ENCODE measurements at regions not wholly inside any gene's neighbourhood (a gene's known extent, or its start where the extent isn't known, plus 50 kb on each side); places are given as distances from the start of the nearest gene placed in this dataset.

DNA sequence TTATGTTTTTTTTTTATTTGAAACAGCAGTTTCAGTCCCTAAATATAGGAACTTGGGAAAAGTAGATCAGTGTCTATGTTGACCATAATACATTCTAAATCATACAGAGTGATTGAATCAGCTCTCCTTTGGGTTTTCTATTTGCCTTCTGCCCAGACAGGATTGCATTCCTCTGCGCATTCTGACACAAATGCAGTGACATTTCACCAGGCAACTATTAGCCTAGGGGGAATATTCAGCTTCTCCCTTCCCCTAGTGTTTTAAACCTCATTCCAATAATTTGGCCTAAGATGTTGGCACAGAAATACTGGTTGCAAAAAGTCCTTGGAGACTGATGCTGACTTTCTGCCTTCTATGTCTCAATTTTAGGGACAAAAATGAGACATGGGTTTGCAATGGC is 172.8 kb downstream of the PTGER3 start:
- TF ChIP-seq, protein P1, sequence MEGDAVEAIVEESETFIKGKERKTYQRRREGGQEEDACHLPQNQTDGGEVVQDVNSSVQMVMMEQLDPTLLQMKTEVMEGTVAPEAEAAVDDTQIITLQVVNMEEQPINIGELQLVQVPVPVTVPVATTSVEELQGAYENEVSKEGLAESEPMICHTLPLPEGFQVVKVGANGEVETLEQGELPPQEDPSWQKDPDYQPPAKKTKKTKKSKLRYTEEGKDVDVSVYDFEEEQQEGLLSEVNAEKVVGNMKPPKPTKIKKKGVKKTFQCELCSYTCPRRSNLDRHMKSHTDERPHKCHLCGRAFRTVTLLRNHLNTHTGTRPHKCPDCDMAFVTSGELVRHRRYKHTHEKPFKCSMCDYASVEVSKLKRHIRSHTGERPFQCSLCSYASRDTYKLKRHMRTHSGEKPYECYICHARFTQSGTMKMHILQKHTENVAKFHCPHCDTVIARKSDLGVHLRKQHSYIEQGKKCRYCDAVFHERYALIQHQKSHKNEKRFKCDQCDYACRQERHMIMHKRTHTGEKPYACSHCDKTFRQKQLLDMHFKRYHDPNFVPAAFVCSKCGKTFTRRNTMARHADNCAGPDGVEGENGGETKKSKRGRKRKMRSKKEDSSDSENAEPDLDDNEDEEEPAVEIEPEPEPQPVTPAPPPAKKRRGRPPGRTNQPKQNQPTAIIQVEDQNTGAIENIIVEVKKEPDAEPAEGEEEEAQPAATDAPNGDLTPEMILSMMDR (IDR thresholded peaks at IDR 0.05; ENCODE audit: control insufficient read depth, insufficient read depth, low read depth, low read length, missing control alignments), result no peak
- no peak for DNase-seq (ENCODE audit: low read depth)
- no peak overlapping the region for H3K4me3 ChIP-seq (ENCODE audit: control insufficient read depth, low read depth, low read length)

DNA sequence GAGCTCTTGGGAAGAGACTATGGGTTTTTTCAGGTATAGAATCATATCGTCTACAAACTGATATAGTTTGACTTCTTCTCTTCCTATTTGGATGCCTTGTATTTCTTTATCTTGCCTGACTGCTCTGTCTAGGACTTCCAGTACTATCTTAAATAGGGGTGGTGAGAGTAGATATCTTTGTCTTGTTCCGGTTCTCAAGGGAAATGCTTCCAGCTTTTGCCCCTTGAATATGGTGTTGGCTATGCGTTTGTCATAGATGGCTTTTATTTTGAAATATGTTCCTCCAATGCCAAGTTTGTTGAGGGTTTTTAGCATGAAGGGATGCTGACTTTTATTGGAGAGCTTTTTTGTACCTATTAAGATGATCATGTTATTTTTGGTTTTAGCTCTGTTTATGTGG is 170.3 kb downstream of the PTGER3 start:
- no peak overlapping the region for H3K4me3 ChIP-seq (ENCODE audit: control insufficient read depth, low read depth, low read length)
- DNase-seq (ENCODE audit: low read depth), result no peak
- TF ChIP-seq, protein P1 (IDR thresholded peaks at IDR 0.05; ENCODE audit: control insufficient read depth, insufficient read depth, low read depth, low read length, missing control alignments), result no peak

DNA sequence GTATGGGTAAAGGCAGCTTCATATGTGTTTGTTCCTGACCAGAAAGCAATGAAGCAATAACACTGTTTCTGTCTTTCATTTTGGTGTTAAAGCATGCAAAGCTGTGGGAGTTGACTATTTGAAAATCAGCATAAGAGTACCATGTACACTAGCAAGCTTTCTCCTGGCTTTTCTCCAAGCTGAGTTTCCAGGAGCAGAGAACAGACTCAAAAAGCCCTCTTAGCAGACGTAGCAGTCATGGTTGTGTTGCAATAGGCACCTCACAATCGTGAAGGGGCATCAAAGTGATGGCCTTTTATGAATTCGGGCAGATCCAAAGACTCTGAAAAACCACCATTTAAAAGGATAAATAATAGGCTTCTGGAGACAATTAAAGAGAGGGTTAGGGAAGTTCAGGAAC is 159.7 kb downstream of the PTGER3 start:
- no peak for DNase-seq (ENCODE audit: low read depth)
- TF ChIP-seq, protein P1 (IDR thresholded peaks at IDR 0.05; ENCODE audit: control insufficient read depth, insufficient read depth, low read depth, low read length, missing control alignments), result no peak
- H3K4me3 ChIP-seq (ENCODE audit: control insufficient read depth, low read depth, low read length), result no peak overlapping the region

DNA sequence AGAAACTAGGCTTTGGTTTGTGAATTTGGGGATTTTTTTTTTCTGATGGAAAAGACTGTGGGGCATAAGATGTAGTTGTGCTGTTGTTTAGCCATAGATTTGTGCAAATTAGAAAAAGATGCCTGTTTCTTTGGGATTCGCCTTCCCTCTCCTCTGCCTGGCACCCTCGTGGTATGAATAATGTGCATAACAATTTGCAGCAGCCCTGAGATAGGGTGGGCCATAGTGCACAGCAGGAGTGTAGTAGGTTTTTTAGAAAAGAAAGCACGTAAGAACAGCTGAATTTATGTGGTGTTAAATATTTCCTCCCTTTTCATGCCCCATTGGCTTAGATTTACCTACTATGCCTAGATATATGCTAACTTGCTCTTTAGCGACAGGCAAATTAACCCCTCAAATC is 158.9 kb downstream of the PTGER3 start:
- TF ChIP-seq, protein P1 (IDR thresholded peaks at IDR 0.05; ENCODE audit: control insufficient read depth, insufficient read depth, low read depth, low read length, missing control alignments), result no peak
- no peak for DNase-seq (ENCODE audit: low read depth)
- no peak overlapping the region for H3K4me3 ChIP-seq (ENCODE audit: control insufficient read depth, low read depth, low read length)

DNA sequence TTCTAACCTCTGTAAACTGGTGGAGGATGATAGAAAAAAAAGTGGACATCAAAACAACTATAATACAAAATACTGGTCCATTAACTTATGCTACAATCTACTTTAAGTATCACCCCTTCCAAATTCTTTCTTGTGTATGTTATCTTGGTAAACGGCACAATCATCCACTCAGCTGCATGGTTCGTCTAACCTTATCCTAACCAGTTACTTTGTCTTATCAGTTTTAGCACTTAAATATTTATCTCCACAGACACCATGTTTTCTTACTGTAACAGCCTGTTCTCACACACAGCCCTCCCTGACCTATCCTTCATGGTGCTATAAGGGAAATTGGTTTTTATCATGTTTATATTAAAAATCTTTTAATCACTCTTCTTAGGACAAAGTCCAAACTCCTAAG is 157.2 kb downstream of the PTGER3 start:
- DNase-seq (ENCODE audit: low read depth), result no peak
- H3K4me3 ChIP-seq (ENCODE audit: control insufficient read depth, low read depth, low read length), result no peak overlapping the region
- TF ChIP-seq, protein P1 (IDR thresholded peaks at IDR 0.05; ENCODE audit: control insufficient read depth, insufficient read depth, low read depth, low read length, missing control alignments), result no peak

DNA sequence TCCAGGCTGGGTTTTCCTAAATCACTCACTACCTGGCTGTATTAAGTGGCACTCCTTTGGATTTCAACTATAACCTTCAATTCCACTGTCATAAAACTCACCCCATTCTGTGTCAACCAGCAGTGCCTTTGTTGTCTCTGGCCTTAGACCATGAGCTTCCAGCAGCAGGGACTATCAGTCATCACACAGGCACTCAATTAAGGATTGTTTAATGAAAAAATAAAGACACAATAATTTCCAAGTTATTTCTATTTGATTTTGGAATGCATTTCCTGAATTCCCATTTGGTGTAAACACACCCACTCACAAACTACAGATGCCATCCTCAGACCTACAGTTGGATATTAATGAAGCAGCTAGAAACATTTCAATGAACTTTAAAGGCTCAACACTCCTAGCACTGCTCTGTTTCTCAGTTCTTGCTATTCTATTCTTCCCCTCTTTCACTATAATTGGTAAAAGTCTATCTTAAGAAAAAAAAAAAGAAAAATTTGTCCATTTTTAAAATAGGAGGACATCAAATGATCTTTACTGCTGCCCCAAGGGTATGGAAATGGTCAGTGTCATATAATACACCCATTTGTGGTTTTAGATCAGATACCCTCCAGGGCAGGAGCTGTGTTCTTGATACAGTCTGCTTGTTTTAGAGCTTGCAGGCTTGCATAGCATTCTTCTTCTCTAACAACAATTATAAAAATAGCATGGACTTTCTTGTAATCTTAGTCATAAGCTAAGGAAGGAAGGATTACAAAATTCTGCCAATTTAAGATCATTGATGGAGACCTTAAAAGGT is 156.4 kb downstream of the PTGER3 start:
- no peak for DNase-seq (ENCODE audit: low read depth)
- no peak overlapping the region for H3K4me3 ChIP-seq (ENCODE audit: control insufficient read depth, low read depth, low read length)
- TF ChIP-seq, protein P1 (IDR thresholded peaks at IDR 0.05; ENCODE audit: control insufficient read depth, insufficient read depth, low read depth, low read length, missing control alignments), result no peak
